SH-SY5Y (cell line): ENCODE measurements at regions not wholly inside any gene's neighbourhood (a gene's known extent, or its start where the extent isn't known, plus 50 kb on each side); places are given as distances from the start of the nearest gene placed in this dataset.

ENCODE experiments used
- GATA2 ChIP-seq: IDR thresholded peaks from 2 replicates; pipeline ENCODE4 v1.6.1; 2011; ENCODE audit warnings: mild to moderate bottlenecking, low read depth, low read length
- GATA3 ChIP-seq: IDR thresholded peaks from 2 replicates; pipeline ENCODE4 v1.6.1; 2011; ENCODE audit warnings: low read depth, mild to moderate bottlenecking, low read length, moderate library complexity

- TF ChIP-seq GATA3 (no peak), GATA2 (no peak)
Observed at GRCh38 chrX:122878269-122878668, 305.8 kb upstream of the GRIA3 start.

- TF ChIP-seq GATA2 = no peak
- TF ChIP-seq GATA3 = no peak
Observed at GRCh38 chrX:122880952-122881351, 303.1 kb upstream of the GRIA3 start.

- TF ChIP-seq GATA3 (no peak), GATA2 (no peak)
Observed at GRCh38 chrX:122890729-122891128, 293.3 kb upstream of the GRIA3 start.

- TF ChIP-seq GATA3 (no peak), GATA2 (no peak)
Observed at GRCh38 chrX:122906726-122907125, 277.4 kb upstream of the GRIA3 start.

GRCh38 chrX:122907375-122907774 is 276.7 kb upstream of the GRIA3 start:
- TF ChIP-seq GATA3 (no peak), GATA2 (no peak)

GRCh38 chrX:122910697-122911096 is 273.4 kb upstream of the GRIA3 start:
- TF ChIP-seq GATA2 (no peak), GATA3 (no peak)

GRCh38 chrX:122913134-122913533 is 270.9 kb upstream of the GRIA3 start:
- TF ChIP-seq GATA2 (no peak), GATA3 (no peak)

- no peak for TF ChIP-seq GATA3
- TF ChIP-seq GATA2 = no peak
Observed at GRCh38 chrX:122913764-122914163, 270.3 kb upstream of the GRIA3 start.

- no peak for TF ChIP-seq GATA3
- TF ChIP-seq GATA2 = no peak
Observed at GRCh38 chrX:122914256-122914655, 269.8 kb upstream of the GRIA3 start.

- TF ChIP-seq GATA3 = no peak
- no peak for TF ChIP-seq GATA2
Observed at GRCh38 chrX:122934131-122934530, 249.9 kb upstream of the GRIA3 start.

- no peak for TF ChIP-seq GATA2
- no peak for TF ChIP-seq GATA3
Observed at GRCh38 chrX:122940199-122940598, 243.9 kb upstream of the GRIA3 start.

- no peak for TF ChIP-seq GATA2
- TF ChIP-seq GATA3 = no peak
Observed at GRCh38 chrX:122941806-122942205, 242.3 kb upstream of the GRIA3 start.

GRCh38 chrX:122943918-122944317 is 240.2 kb upstream of the GRIA3 start:
- TF ChIP-seq GATA3 (no peak), GATA2 (no peak)

GRCh38 chrX:122945328-122945727 is 238.8 kb upstream of the GRIA3 start:
- no peak for TF ChIP-seq GATA3

GRCh38 chrX:122972604-122973003 is 211.5 kb upstream of the GRIA3 start:
- TF ChIP-seq GATA2 = no peak
- no peak for TF ChIP-seq GATA3

GRCh38 chrX:122982521-122982920 is 201.6 kb upstream of the GRIA3 start:
- no peak for TF ChIP-seq GATA3
- no peak for TF ChIP-seq GATA2
